Fibroblast of pulmonary artery (primary cell): ENCODE measurements at regions not wholly inside any gene's neighbourhood (a gene's known extent, or its start where the extent isn't known, plus 50 kb on each side); places are given as distances from the start of the nearest gene placed in this dataset.
"Not testable (repeated sequence)": the region's sequence is repeated elsewhere in the genome, so short reads cannot be mapped to it uniquely, and the experiment has no call there.

Source experiments
- DNase-seq: peaks from one replicate; pipeline ENCODE4 v3.0.0-alpha.2; 2010; ENCODE audit warnings: low read depth
- H3K4me3 ChIP-seq: replicated peaks from 2 replicates; pipeline ENCODE4 v1.5.1; 2011; ENCODE audit warnings: low read depth, mild to moderate bottlenecking, control low read depth, low read length, moderate library complexity
- TF ChIP-seq, protein P1 (sequence below): IDR thresholded peaks from 2 replicates; pipeline ENCODE4 v1.5.1; 2011; ENCODE audit warnings: mild to moderate bottlenecking, control low read depth, low read length, inconsistent platforms; ENCODE audit errors: missing control alignments

GRCh38 chrX:1140236-1140681, 72.2 kb downstream of the CRLF2 start:
- no peak for DNase-seq
- H3K4me3 ChIP-seq = no peak overlapping the region
- TF ChIP-seq, protein P1, sequence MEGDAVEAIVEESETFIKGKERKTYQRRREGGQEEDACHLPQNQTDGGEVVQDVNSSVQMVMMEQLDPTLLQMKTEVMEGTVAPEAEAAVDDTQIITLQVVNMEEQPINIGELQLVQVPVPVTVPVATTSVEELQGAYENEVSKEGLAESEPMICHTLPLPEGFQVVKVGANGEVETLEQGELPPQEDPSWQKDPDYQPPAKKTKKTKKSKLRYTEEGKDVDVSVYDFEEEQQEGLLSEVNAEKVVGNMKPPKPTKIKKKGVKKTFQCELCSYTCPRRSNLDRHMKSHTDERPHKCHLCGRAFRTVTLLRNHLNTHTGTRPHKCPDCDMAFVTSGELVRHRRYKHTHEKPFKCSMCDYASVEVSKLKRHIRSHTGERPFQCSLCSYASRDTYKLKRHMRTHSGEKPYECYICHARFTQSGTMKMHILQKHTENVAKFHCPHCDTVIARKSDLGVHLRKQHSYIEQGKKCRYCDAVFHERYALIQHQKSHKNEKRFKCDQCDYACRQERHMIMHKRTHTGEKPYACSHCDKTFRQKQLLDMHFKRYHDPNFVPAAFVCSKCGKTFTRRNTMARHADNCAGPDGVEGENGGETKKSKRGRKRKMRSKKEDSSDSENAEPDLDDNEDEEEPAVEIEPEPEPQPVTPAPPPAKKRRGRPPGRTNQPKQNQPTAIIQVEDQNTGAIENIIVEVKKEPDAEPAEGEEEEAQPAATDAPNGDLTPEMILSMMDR = no peak

- no peak for DNase-seq
- TF ChIP-seq, protein P1 = no peak
- H3K4me3 ChIP-seq = no peak overlapping the region
These were observed 73.3 kb downstream of the CRLF2 start for GRCh38 chrX:1139185-1139500.

DNA sequence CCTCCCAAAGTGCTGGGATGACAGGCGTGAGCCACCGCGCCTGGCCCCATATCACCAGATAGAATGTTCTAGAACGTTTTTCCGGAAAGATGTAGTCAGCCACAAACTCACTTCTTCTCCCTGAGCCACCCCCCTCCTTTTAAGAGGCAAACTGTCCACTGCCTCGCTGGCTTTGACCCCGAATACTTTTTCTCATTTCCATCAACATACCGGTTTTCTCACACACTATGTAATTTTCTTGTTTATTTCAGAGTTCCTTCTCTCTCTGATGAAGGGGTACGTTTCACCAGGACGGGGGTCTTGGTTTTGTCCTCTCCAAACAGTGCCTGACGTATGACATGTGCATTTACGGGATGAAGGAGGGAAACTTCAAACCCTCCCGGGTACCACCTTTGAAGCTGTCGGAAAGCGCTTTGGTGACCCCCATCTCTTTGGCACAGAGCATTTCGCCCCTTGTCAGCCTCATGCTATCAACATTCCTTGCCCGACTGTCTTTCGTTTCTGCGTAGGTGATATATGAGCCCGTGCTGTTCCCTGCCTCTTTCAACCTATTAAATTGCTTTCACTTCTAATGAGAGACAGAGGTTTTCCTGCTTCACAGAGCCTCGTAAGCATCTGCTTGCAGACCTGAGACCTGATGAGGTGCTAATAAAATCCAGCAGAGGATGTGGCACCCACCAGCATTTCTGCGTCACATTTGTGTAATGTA, 73.8 kb downstream of the CRLF2 start:
- no peak overlapping the region for H3K4me3 ChIP-seq
- DNase-seq = no peak
- TF ChIP-seq, protein P1 = no peak

GRCh38 chrX:1137531-1137930, 74.9 kb downstream of the CRLF2 start:
- DNase-seq = no peak
- TF ChIP-seq, protein P1 = no peak
- H3K4me3 ChIP-seq = no peak overlapping the region

- DNase-seq, H3K4me3 ChIP-seq: not testable (repeated sequence)
These were observed 75.9 kb downstream of the CRLF2 start for GRCh38 chrX:1136582-1136981.

DNA sequence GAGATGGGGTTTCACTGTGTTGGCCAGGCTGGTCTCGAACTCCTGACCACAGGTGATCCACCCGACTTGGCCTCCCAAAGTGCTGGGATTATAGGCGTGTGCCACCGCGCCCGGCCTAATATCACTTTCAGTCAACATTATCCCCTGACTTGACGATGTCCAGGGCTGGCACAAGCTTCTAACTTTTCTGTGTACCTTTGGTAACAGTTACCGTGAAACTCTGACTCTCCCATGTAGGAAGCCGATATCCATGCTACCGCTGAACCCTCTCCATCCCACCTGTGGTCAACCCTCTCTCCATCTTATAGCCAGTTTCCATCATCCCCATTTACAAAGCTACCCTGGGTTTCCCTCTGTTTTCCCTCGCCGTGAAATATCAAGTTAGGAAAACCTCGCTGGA, 77.5 kb downstream of the CRLF2 start:
- no peak overlapping the region for H3K4me3 ChIP-seq
- TF ChIP-seq, protein P1 = no peak
- no peak for DNase-seq

DNA sequence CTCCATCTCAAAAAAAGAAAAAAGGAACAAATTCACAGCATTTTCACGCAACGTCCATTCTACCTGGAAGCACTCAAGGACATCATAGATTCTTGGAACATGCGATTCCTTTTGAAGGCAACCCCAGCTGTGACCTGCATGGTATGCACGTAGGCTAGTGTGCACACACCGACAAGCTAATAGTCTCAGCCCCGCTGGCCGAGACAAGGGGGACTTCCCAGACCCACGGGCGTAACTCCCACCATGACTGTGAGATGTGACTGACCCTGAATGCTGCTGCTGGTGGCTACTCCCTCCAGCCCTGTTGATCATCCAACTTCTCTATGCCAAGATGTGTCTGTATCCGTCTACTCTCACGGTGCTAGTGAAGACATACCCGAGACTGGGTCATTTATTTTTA, 78.3 kb downstream of the CRLF2 start:
- no peak for DNase-seq
- TF ChIP-seq, protein P1 = no peak
- no peak overlapping the region for H3K4me3 ChIP-seq
